Upper lobe of right lung (tissue), 1 donor: ENCODE measurements at regions not wholly inside any gene's neighbourhood (a gene's known extent, or its start where the extent isn't known, plus 50 kb on each side); places are given as distances from the start of the nearest gene placed in this dataset.

Experiments
- ATAC-seq: fragments of 200-7000 bp; cut with Tn5 transposase; one replicate; pipeline ENCODE4 v1.9.1; 2020; ENCODE audit warnings: mild to moderate bottlenecking, moderate library complexity
- DNase-seq: peaks from one replicate; pipeline ENCODE4 v3.0.0-alpha.2; 2020
- H3K27ac ChIP-seq: fragments of 200-600 bp; one replicate; pipeline ENCODE4 v1.8.0; 2022
- H3K27me3 ChIP-seq: fragments of 200-600 bp; one replicate; pipeline ENCODE4 v1.8.0; 2022; ENCODE audit warnings: mild to moderate bottlenecking
- H3K36me3 ChIP-seq: fragments of 200-600 bp; one replicate; pipeline ENCODE4 v1.8.0; 2022
- H3K4me1 ChIP-seq: fragments of 200-600 bp; one replicate; pipeline ENCODE4 v1.8.0; 2022
- H3K4me3 ChIP-seq: fragments of 200-600 bp; one replicate; pipeline ENCODE4 v1.8.0; 2022; ENCODE audit warnings: mild to moderate bottlenecking
- H3K9me3 ChIP-seq: fragments of 200-600 bp; one replicate; pipeline ENCODE4 v1.8.0; 2022
- CTCF ChIP-seq: fragments of 200-600 bp; IDR thresholded peaks from one replicate; pipeline ENCODE4 v1.8.0; 2022; ENCODE audit warnings: antibody characterized with exemption
- intact Hi-C: fragments of 100-400 bp; cut with DNase I; formaldehyde crosslinking; loops from one replicate; pipeline ENCODE4 v1.11.0; 2022
- donor health status: DM: no; HTN: yes; CAD: no; lungs with severe emphysema.

- Histone ChIP-seq H3K36me3 (no peaks in the 10 kb centered on the region), H3K27ac (no peak overlapping the region), H3K4me1 (no peaks in the 10 kb centered on the region), H3K9me3 (no peaks in the 10 kb centered on the region), H3K27me3 (no peaks in the 10 kb centered on the region), H3K4me3 (no peak overlapping the region)
- intact Hi-C loops = no loop called here
- no peak for DNase-seq
- no peak for TF ChIP-seq CTCF
- no peak for ATAC-seq
Measured at GRCh38 chr5:120988941-120989340, 524.8 kb downstream of the PRR16 start.

GRCh38 chr5:120991569-120991968 lies 527.5 kb downstream of the PRR16 start:
- no peak for TF ChIP-seq CTCF
- H3K4me3 ChIP-seq = no peak overlapping the region
- H3K27ac ChIP-seq = no peak overlapping the region
- DNase-seq (no peak), ATAC-seq (no peak)
- no peaks in the 10 kb centered on the region for H3K36me3 ChIP-seq
- intact Hi-C loops = no loop called here
- no peaks in the 10 kb centered on the region for H3K27me3 ChIP-seq
- no peaks in the 10 kb centered on the region for H3K9me3 ChIP-seq
- no peaks in the 10 kb centered on the region for H3K4me1 ChIP-seq

GRCh38 chr5:120994112-120994511 lies 530.0 kb downstream of the PRR16 start:
- Histone ChIP-seq H3K36me3 (no peaks in the 10 kb centered on the region), H3K4me3 (no peak overlapping the region), H3K27ac (no peak overlapping the region), H3K27me3 (no peaks in the 10 kb centered on the region), H3K4me1 (no peaks in the 10 kb centered on the region), H3K9me3 (no peaks in the 10 kb centered on the region)
- ATAC-seq (no peak), DNase-seq (no peak)
- no peak for TF ChIP-seq CTCF
- intact Hi-C loops = no loop called here

- Histone ChIP-seq H3K27me3 (no peaks in the 10 kb centered on the region), H3K4me1 (no peaks in the 10 kb centered on the region), H3K27ac (no peak overlapping the region), H3K9me3 (no peaks in the 10 kb centered on the region), H3K36me3 (no peaks in the 10 kb centered on the region), H3K4me3 (no peak overlapping the region)
- no peak for TF ChIP-seq CTCF
- no peak for DNase-seq
- no peak for ATAC-seq
- intact Hi-C loops = no loop called here
Measured at GRCh38 chr5:120999550-120999949, 535.5 kb downstream of the PRR16 start.

- H3K9me3 ChIP-seq = no peaks in the 10 kb centered on the region
- no peak for ATAC-seq
- no peaks in the 10 kb centered on the region for H3K27me3 ChIP-seq
- no peak for DNase-seq
- no peak for TF ChIP-seq CTCF
- H3K4me3 ChIP-seq = no peak overlapping the region
- intact Hi-C loops = no loop called here
- no peaks in the 10 kb centered on the region for H3K36me3 ChIP-seq
- H3K4me1 ChIP-seq = no peaks in the 10 kb centered on the region
- H3K27ac ChIP-seq = no peak overlapping the region
Measured at GRCh38 chr5:121006217-121006616, 542.1 kb downstream of the PRR16 start.

- intact Hi-C loops = no loop called here
- Histone ChIP-seq H3K27me3 (no peaks in the 10 kb centered on the region), H3K9me3 (no peaks in the 10 kb centered on the region), H3K4me1 (no peaks in the 10 kb centered on the region), H3K27ac (no peak overlapping the region), H3K36me3 (no peaks in the 10 kb centered on the region), H3K4me3 (no peak overlapping the region)
- DNase-seq (no peak), ATAC-seq (no peak)
- TF ChIP-seq CTCF = no peak
Measured at GRCh38 chr5:121008041-121008440, 543.9 kb downstream of the PRR16 start.
